A673 (cell line): ENCODE measurements at regions not wholly inside any gene's neighbourhood (a gene's known extent, or its start where the extent isn't known, plus 50 kb on each side); places are given as distances from the start of the nearest gene placed in this dataset.

Source experiments
- CTCF ChIP-seq: fragments of 300-800, 200-600 bp; sonication (generic); conservative IDR thresholded peaks from 2 replicates; pipeline ENCODE4 v1.5.1; 2017; ENCODE audit warnings: low read depth, mild to moderate bottlenecking, antibody characterized with exemption, low read length, moderate library complexity, mixed read lengths
- EZH2 ChIP-seq: fragments of 200-600 bp; sonication (generic); IDR thresholded peaks from 2 replicates; pipeline ENCODE4 v1.6.1; 2017; ENCODE audit warnings: borderline replicate concordance, low read depth, mild to moderate bottlenecking, mixed read lengths, antibody characterized with exemption, low read length; ENCODE audit not compliant: poor library complexity, severe bottlenecking

- TF ChIP-seq CTCF (no peak), EZH2 (no peak)
Observed at GRCh38 chr10:31622978-31623377, 304.0 kb downstream of the ZEB1 start.
